GM18502 (cell line): ENCODE measurements at regions not wholly inside any gene's neighbourhood (a gene's known extent, or its start where the extent isn't known, plus 50 kb on each side); places are given as distances from the start of the nearest gene placed in this dataset.

Experiments used
- ATAC-seq: cut with Tn5 transposase; IDR thresholded peaks from one replicate; pipeline ENCODE4 v1.9.1; 2021; ENCODE audit warnings: mild to moderate bottlenecking; ENCODE audit not compliant: unreplicated experiment, poor library complexity

GRCh38 chr12:34361721-34362316 is 339.5 kb downstream of the ALG10 start:
- ATAC-seq: no peak

- no peak for ATAC-seq
Observed at GRCh38 chr12:34363050-34363673, 340.9 kb downstream of the ALG10 start.

- no peak for ATAC-seq
Observed at GRCh38 chr12:34368079-34368478, 345.8 kb downstream of the ALG10 start.

- no peak for ATAC-seq
Observed at GRCh38 chr12:34371050-34371449, 348.8 kb downstream of the ALG10 start.

- no peak for ATAC-seq
Observed at GRCh38 chr12:34372003-34372402, 349.7 kb downstream of the ALG10 start.

GRCh38 chr12:34373926-34374325 is 351.6 kb downstream of the ALG10 start:
- no peak for ATAC-seq

GRCh38 chr12:34376133-34376799 is 354.0 kb downstream of the ALG10 start:
- ATAC-seq: no peak

GRCh38 chr12:34377243-34378035 is 355.1 kb downstream of the ALG10 start:
- no peak for ATAC-seq

- ATAC-seq: no peak
Observed at GRCh38 chr12:34379142-34379541, 356.8 kb downstream of the ALG10 start.

- ATAC-seq: no peak
Observed at GRCh38 chr12:34384693-34385092, 362.4 kb downstream of the ALG10 start.

- ATAC-seq: no peak
Observed at GRCh38 chr12:34386016-34386415, 363.7 kb downstream of the ALG10 start.

- ATAC-seq: no peak
Observed at GRCh38 chr12:34386621-34387255, 364.4 kb downstream of the ALG10 start.

GRCh38 chr12:34387711-34388635 is 365.7 kb downstream of the ALG10 start:
- no peak for ATAC-seq

- no peak for ATAC-seq
Observed at GRCh38 chr12:34388636-34389377, 366.5 kb downstream of the ALG10 start.

GRCh38 chr12:34389378-34390170 is 367.3 kb downstream of the ALG10 start:
- no peak for ATAC-seq

GRCh38 chr12:34390171-34390841 is 368.0 kb downstream of the ALG10 start:
- ATAC-seq: no peak

- no peak for ATAC-seq
Observed at GRCh38 chr12:34390846-34391700, 368.8 kb downstream of the ALG10 start.
